ENCODE measurements at regions not wholly inside any gene's neighbourhood (a gene's known extent, or its start where the extent isn't known, plus 50 kb on each side); places are given as distances from the start of the nearest gene placed in this dataset.

- Histone ChIP-seq H3K27ac (ENCODE audit: insufficient read depth, low read length) (no peak overlapping the region), H3K4me1 (ENCODE audit: control insufficient read depth, insufficient read depth, low read length) (no peaks in the 10 kb centered on the region), H3K4me2 (ENCODE audit: low read depth, low read length) (no peak overlapping the region), H2BK15ac (ENCODE audit: low read depth, low read length) (no peak overlapping the region), H4K5ac (ENCODE audit: low read depth, low read length) (no peak overlapping the region), H3K18ac (ENCODE audit: low read depth, low read length) (no peak overlapping the region), H3K56ac (ENCODE audit: extremely low read depth, insufficient read depth, low read length) (no peak overlapping the region), H2AFZ (replicated peaks; ENCODE audit: low read length, poor library complexity) (no peak overlapping the region), H4K20me1 (ENCODE audit: insufficient read depth, low read length) (no peaks in the 10 kb centered on the region), H3K23ac (ENCODE audit: low read depth, low read length) (no peak overlapping the region), H3K79me1 (ENCODE audit: low read depth in 1 of 2, low read length in 2 of 2) (no peaks in the 10 kb centered on the region), H4K91ac (ENCODE audit: insufficient read depth, low read depth, low read length) (no peak overlapping the region), H4K8ac (ENCODE audit: low read depth in 2 of 2, low read length in 2 of 2) (no peak overlapping the region), H3K9me3 (ENCODE audit: control insufficient read depth, insufficient read depth, low read length) (peaks cover 25% of the 10 kb centered on the region), H2BK20ac (ENCODE audit: low read depth, low read length) (no peak overlapping the region), H2BK120ac (ENCODE audit: low read depth, low read length) (no peak overlapping the region), H3K14ac (replicated peaks; ENCODE audit: low read depth, low read length) (no peak overlapping the region), H3K9ac (ENCODE audit: low read depth, low read length) (no peak overlapping the region), H3K4ac (ENCODE audit: low read depth, low read length) (no peak overlapping the region), H3K27me3 (ENCODE audit: control insufficient read depth, insufficient read depth, low read length) (no peaks in the 10 kb centered on the region), H3K9me1 (ENCODE audit: insufficient read depth, low read length) (no peaks in the 10 kb centered on the region), H3K4me3 (ENCODE audit: insufficient read depth, low read depth, low read length) (no peak overlapping the region), H2AK5ac (ENCODE audit: low read depth, low read length) (no peak overlapping the region), H3K36me3 (ENCODE audit: control insufficient read depth, insufficient read depth, low read length) (no peaks in the 10 kb centered on the region), H2AK9ac (replicated peaks; ENCODE audit: low read depth, low read length, poor library complexity) (no peak overlapping the region), H2BK5ac (ENCODE audit: low read depth, low read length, poor library complexity, severe bottlenecking) (no peak overlapping the region)
- no peak for DNase-seq
- ChIA-PET CTCF (no interaction called here), POLR2A (ENCODE audit: unreplicated experiment) (no interaction called here)
- 67% methylated on average over 1 of the region's 9 CpGs; no CpG with 5 or more reads in 1 of the 2 experiments for WGBS, 2 experiments (ENCODE audit: extremely low coverage in 2 of 2, insufficient read length in 1 of 2)
- no peak for ATAC-seq (ENCODE audit: low read depth)
- dilution Hi-C loops (cut with HindIII; ENCODE audit: low sequenced_read_pairs, unreplicated experiment) (no loop called here), in situ Hi-C loops (cut with MboI; ENCODE audit: low sequenced_read_pairs) (no loop called here), intact Hi-C loops (cut with micrococcal nuclease) (no loop called here)
- TF ChIP-seq RAD21 (IDR thresholded peaks at IDR 0.05; ENCODE audit: low read length), result no peak
- TF ChIP-seq SMC3 (IDR thresholded peaks at IDR 0.05; ENCODE audit: low read depth, low read length), result no peak
- TF ChIP-seq USF2 (IDR thresholded peaks at IDR 0.05; ENCODE audit: low read depth, low read length), result no peak
- TF ChIP-seq FOS (IDR thresholded peaks at IDR 0.05; ENCODE audit: low read depth, low read length), result no peak
- no peak for TF ChIP-seq CTCF (conservative IDR thresholded peaks at IDR 0.05; ENCODE audit: low read depth, low read length)
- no peak for TF ChIP-seq BHLHE40 (IDR thresholded peaks at IDR 0.05; ENCODE audit: low read depth, low read length)
- no peak for TF ChIP-seq CHD1 (IDR thresholded peaks at IDR 0.05; ENCODE audit: low read depth, low read length)
- TF ChIP-seq MAZ (IDR thresholded peaks at IDR 0.05; ENCODE audit: borderline replicate concordance, low read depth, low read length), result no peak
- no peak for TF ChIP-seq CEBPB (IDR thresholded peaks at IDR 0.05; ENCODE audit: low read depth, low read length)
- TF ChIP-seq RFX5 (IDR thresholded peaks at IDR 0.05; ENCODE audit: low read depth, low read length), result no peak
- no peak for TF ChIP-seq MXI1 (IDR thresholded peaks at IDR 0.05; ENCODE audit: borderline replicate concordance, low read depth, low read length)
- TF ChIP-seq ELK1 (IDR thresholded peaks at IDR 0.05; ENCODE audit: borderline replicate concordance, low read depth, low read length), result no peak
- no peak for TF ChIP-seq MAFK (IDR thresholded peaks at IDR 0.05; ENCODE audit: low read depth, low read length)
- no TSS peak for BruUV-seq (replicated peaks)
Measured at GRCh38 chr22:47393191-47393590, 630.7 kb downstream of the TBC1D22A start.

All from IMR-90 (cell line).